Spleen (tissue), 11 donors: ENCODE measurements at regions not wholly inside any gene's neighbourhood (a gene's known extent, or its start where the extent isn't known, plus 50 kb on each side); places are given as distances from the start of the nearest gene placed in this dataset.
"Not testable (repeated sequence)": the region's sequence is repeated elsewhere in the genome, so short reads cannot be mapped to it uniquely, and the experiment has no call there.

Experiments used
- DNase-seq: peaks from one replicate; pipeline ENCODE4 v3.0.0-alpha.2; 2020
- H3K27ac ChIP-seq, 8 donors: fragments of 200-600 bp; sonication (generic) in 7 of 8; 1 replicate in 4 of 8; 2 replicates in 4 of 8; pipeline versions ENCODE4 v1.5.0 to v1.8.0; 2016 to 2021; ENCODE audit warnings: inconsistent platforms in 4 of 8, mild to moderate bottlenecking in 4 of 8, moderate library complexity in 1 of 8
- H3K27me3 ChIP-seq, 7 donors: fragments of 200-600 bp; sonication (generic) in 6 of 7; replicated peaks in 1 of 7; 1 replicate in 4 of 7; 2 replicates in 3 of 7; pipeline versions ENCODE4 v1.5.0 to v1.8.0; 2016 to 2021; ENCODE audit warnings: inconsistent platforms in 3 of 7, mild to moderate bottlenecking in 1 of 7
- H3K36me3 ChIP-seq, 6 donors: fragments of 200-600 bp; sonication (generic) in 5 of 6; 1 replicate in 4 of 6; 2 replicates in 2 of 6; pipeline versions ENCODE4 v1.5.0 to v1.8.0; 2016 to 2021; ENCODE audit warnings: inconsistent platforms in 2 of 6
- H3K4me1 ChIP-seq, 6 donors: fragments of 200-600 bp; sonication (generic) in 5 of 6; 1 replicate in 3 of 6; 2 replicates in 3 of 6; pipeline versions ENCODE4 v1.5.0 to v1.8.0; 2016 to 2021; ENCODE audit warnings: inconsistent platforms in 3 of 6
- H3K4me3 ChIP-seq, 8 donors: fragments of 200-600 bp; sonication (generic) in 7 of 8; 1 replicate in 4 of 8; 2 replicates in 4 of 8; pipeline versions ENCODE4 v1.5.0 to v1.8.0; 2016 to 2021; ENCODE audit warnings: inconsistent platforms in 4 of 8, mild to moderate bottlenecking in 4 of 8, moderate library complexity in 2 of 8
- H3K9me3 ChIP-seq, 8 donors: fragments of 200-600 bp; sonication (generic) in 7 of 8; 1 replicate in 4 of 8; 2 replicates in 4 of 8; pipeline versions ENCODE4 v1.5.0 to v1.8.0; 2016 to 2021; ENCODE audit warnings: inconsistent platforms in 4 of 8
- CTCF ChIP-seq, 11 experiments: fragments of 200-600 bp in 7 of 11; fragments of 450-650 bp in 4 of 11; sonication (generic) in 4 of 11; IDR thresholded peaks in 8 of 11; conservative IDR thresholded peaks in 3 of 11; 1 replicate in 7 of 11; 2 replicates in 4 of 11; pipeline versions ENCODE4 v1.4.0 to v1.8.0; 2016 to 2021; ENCODE audit warnings: antibody characterized with exemption in 11 of 11, inconsistent platforms in 4 of 11, mild to moderate bottlenecking in 1 of 11
- POLR2A ChIP-seq, 3 donors: fragments of 450-650 bp; IDR thresholded peaks; one replicate each; pipeline ENCODE4 v1.5.1; 2017; ENCODE audit warnings: antibody characterized with exemption in 3 of 3, mild to moderate bottlenecking in 1 of 3
- POLR2AphosphoS5 ChIP-seq, 3 donors: sonication (generic); formaldehyde crosslinking; IDR thresholded peaks; one replicate each; pipeline ENCODE4 v1.5.1; 2017; ENCODE audit warnings: antibody characterized with exemption in 3 of 3
- WGBS, 5 donors: extraction: QIAGEN DNeasy Blood & Tissue Kit in 3 of 5; methylation state at CpG; one replicate each; pipeline versions ENCODE4 v1.1.5 to v1.1.7; 2013 to 2018; 5-methylcytosine and 5-hydroxymethylcytosine counted together
- intact Hi-C: fragments of 100-400 bp; cut with DNase I; formaldehyde crosslinking; loops from one replicate; pipeline ENCODE4 v1.15.0; 2023; ENCODE audit warnings: low total_unique reads
- donor health status: healthy with polysubstance abuse.
- donor health status: DM: no; HTN: no; CAD: no; lungs with moderate emphysema.
- donor health status: DM: no; HTN: no; CAD: no.
- donor health status: Bipolar disorder and iron deficiency.
- donor health status: healthy.
- donor health status: DM: no; HTN: no; CAD: no.
- donor health status: DM: yes; HTN: yes; CAD: no.

- H3K27me3 ChIP-seq, result no peaks in the 10 kb centered on the region
- no peak overlapping the region for H3K4me3 ChIP-seq
- H3K9me3 ChIP-seq, result peaks cover 0 to 24% (median 8%) of the 10 kb centered on the region in 8 donors
- intact Hi-C loops, result no loop called here
- H3K27ac ChIP-seq, result no peak overlapping the region
- no peaks in the 10 kb centered on the region for H3K4me1 ChIP-seq
- 70 to 87% (median 81%) methylated on average over 8 to 11 of the region's 11 CpGs for WGBS, 5 donors
- DNase-seq, result no peak
- TF ChIP-seq POLR2AphosphoS5 (IDR thresholded peaks at IDR 0.05), result no peak
- no peaks in the 10 kb centered on the region for H3K36me3 ChIP-seq
These were observed 152.2 kb downstream of the ARL4A start for GRCh38 chr7:12839508-12840153.

GRCh38 chr7:12844732-12845131 lies 157.3 kb downstream of the ARL4A start:
- H3K27ac ChIP-seq, H3K36me3 ChIP-seq, H3K4me3 ChIP-seq, DNase-seq, H3K27me3 ChIP-seq, H3K4me1 ChIP-seq, intact Hi-C loops: not testable (repeated sequence)
- H3K9me3 ChIP-seq, result peaks cover 3 to 52% (median 37%) of the 10 kb centered on the region in 8 donors

GRCh38 chr7:12847001-12847400 lies 159.6 kb downstream of the ARL4A start:
- H3K4me3 ChIP-seq, result no peak overlapping the region
- no peaks in the 10 kb centered on the region for H3K36me3 ChIP-seq
- peaks cover 3 to 51% (median 37%) of the 10 kb centered on the region in 8 donors for H3K9me3 ChIP-seq
- no peak overlapping the region for H3K27ac ChIP-seq
- no peaks in the 10 kb centered on the region for H3K4me1 ChIP-seq
- DNase-seq, result no peak
- WGBS, 5 donors, result 65 to 100% (median 87%) methylated on average over 1 of the region's 1 CpG
- TF ChIP-seq POLR2AphosphoS5 (IDR thresholded peaks at IDR 0.05) (no peak), POLR2A (IDR thresholded peaks at IDR 0.05) (no peak), CTCF (IDR thresholded peaks at IDR 0.05 in 8 of 11, conservative IDR thresholded peaks at IDR 0.05 in 3 of 11) (no peak)
- no peaks in the 10 kb centered on the region for H3K27me3 ChIP-seq
- intact Hi-C loops, result no loop called here

GRCh38 chr7:12851142-12851541 lies 163.7 kb downstream of the ARL4A start:
- 72 to 87% (median 83%) methylated on average over 3 of the region's 3 CpGs for whole genome bisulfite sequencing, 5 donors
- peaks cover 3 to 20% (median 16%) of the 10 kb centered on the region in 8 donors for H3K9me3 ChIP-seq
- no peak for DNase-seq
- no peak overlapping the region for H3K27ac ChIP-seq
- TF ChIP-seq CTCF (IDR thresholded peaks at IDR 0.05 in 8 of 11, conservative IDR thresholded peaks at IDR 0.05 in 3 of 11) (no peak), POLR2A (IDR thresholded peaks at IDR 0.05) (no peak), POLR2AphosphoS5 (IDR thresholded peaks at IDR 0.05) (no peak)
- no peak overlapping the region for H3K4me3 ChIP-seq
- H3K27me3 ChIP-seq, result no peaks in the 10 kb centered on the region
- no peaks in the 10 kb centered on the region for H3K4me1 ChIP-seq
- intact Hi-C loops, result no loop called here
- no peaks in the 10 kb centered on the region for H3K36me3 ChIP-seq

- Histone ChIP-seq H3K9me3 (peaks cover under 1 to 13% (median 9%) of the 10 kb centered on the region in 8 donors), H3K36me3 (no peaks in the 10 kb centered on the region), H3K4me1 (no peaks in the 10 kb centered on the region), H3K4me3 (no peak overlapping the region), H3K27me3 (no peaks in the 10 kb centered on the region), H3K27ac (no peak overlapping the region)
- TF ChIP-seq CTCF (IDR thresholded peaks at IDR 0.05 in 8 of 11, conservative IDR thresholded peaks at IDR 0.05 in 3 of 11), result no peak
- no peak for TF ChIP-seq POLR2AphosphoS5 (IDR thresholded peaks at IDR 0.05)
- TF ChIP-seq POLR2A (IDR thresholded peaks at IDR 0.05), result no peak
- intact Hi-C loops, result no loop called here
- 87 to 95% (median 88%) methylated on average over 3 of the region's 3 CpGs for WGBS, 5 donors
- DNase-seq, result no peak
These were observed 164.4 kb downstream of the ARL4A start for GRCh38 chr7:12851841-12852240.
